ENCODE measurements at regions not wholly inside any gene's neighbourhood (a gene's known extent, or its start where the extent isn't known, plus 50 kb on each side); places are given as distances from the start of the nearest gene placed in this dataset.

DNA sequence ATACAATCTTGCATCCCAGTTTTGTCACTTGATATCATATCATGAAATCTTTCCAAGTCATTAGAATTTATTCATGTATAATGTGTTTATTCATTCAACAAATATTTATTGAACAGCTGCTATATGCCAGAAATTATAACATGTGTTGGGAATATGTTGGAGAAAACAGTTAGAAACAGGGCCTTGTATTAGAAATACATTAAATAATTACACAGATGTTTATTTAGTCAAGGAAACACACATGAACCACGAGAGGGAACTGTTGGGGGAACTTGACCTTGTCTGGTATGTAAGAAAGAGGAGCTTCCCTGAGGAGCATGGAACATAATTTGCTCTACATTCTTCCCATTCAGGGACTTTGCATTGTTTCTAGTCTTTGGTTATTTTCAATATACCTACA lies 191.7 kb upstream of the FRMD6 start:
- no peaks in the 10 kb centered on the region for H3K79me2 ChIP-seq (ENCODE audit: low read depth)
- CTCF ChIA-PET: no interaction called here
- peaks cover 10% of the 10 kb centered on the region for H3K4me1 ChIP-seq (replicated peaks; ENCODE audit: insufficient read depth)
- intact Hi-C loops (cut with micrococcal nuclease; ENCODE audit: unreplicated experiment): no loop called here
- BruUV-seq (replicated peaks): no TSS peak
- H3K27me3 ChIP-seq (ENCODE audit: insufficient read depth, low read depth): no peaks in the 10 kb centered on the region
- no peak overlapping the region for H2AFZ ChIP-seq
- no peaks in the 10 kb centered on the region for H4K20me1 ChIP-seq (ENCODE audit: insufficient read depth)
- no peak overlapping the region for H3K27ac ChIP-seq
- no peaks in the 10 kb centered on the region; the same call in 1 of the 2 replicates for H3K9me3 ChIP-seq (ENCODE audit: insufficient read depth, low read depth)
- H3F3A ChIP-seq (ENCODE audit: insufficient read depth, low read depth): no peaks in the 10 kb centered on the region
- no peak for TF ChIP-seq CTCF (conservative IDR thresholded peaks at IDR 0.05)
- no peak overlapping the region for H3K4me2 ChIP-seq
- DNase-seq: no peak
- peaks cover 4% of the 10 kb centered on the region; the same call in 1 of the 2 replicates for H3K36me3 ChIP-seq (ENCODE audit: low read depth)
- no peak overlapping the region for H3K4me3 ChIP-seq
- POLR2A ChIA-PET (ENCODE audit: unreplicated experiment): no interaction called here
- H3K9me2 ChIP-seq (ENCODE audit: insufficient read depth): no peaks in the 10 kb centered on the region

DNA sequence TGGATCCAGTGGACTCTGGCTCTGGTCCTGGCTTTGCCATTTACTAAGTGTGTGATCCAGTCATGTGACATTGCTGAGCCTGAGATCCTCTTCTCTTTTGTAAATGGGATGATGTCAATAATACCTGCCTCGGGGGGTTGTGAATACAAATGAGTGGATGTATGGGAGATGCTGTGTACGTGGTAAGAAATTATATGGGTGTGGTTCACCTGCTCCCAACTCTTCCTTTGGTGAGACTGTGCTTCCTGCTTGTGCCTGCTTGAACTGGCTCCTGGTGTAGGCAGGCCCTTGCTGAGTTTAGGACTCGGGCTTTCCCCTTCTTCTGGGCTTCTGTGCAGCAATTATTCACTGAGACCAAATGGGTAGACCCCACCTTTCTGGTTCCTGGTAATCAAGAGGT lies 189.5 kb upstream of the FRMD6 start:
- Histone ChIP-seq H3K27ac (no peak overlapping the region), H3K36me3 (ENCODE audit: low read depth) (no peaks in the 10 kb centered on the region), H3K9me3 (ENCODE audit: insufficient read depth, low read depth) (no peaks in the 10 kb centered on the region; the same call in 1 of the 2 replicates), H3K4me1 (replicated peaks; ENCODE audit: insufficient read depth) (peaks cover 10% of the 10 kb centered on the region), H3K79me2 (ENCODE audit: low read depth) (no peaks in the 10 kb centered on the region), H3K9me2 (ENCODE audit: insufficient read depth) (no peaks in the 10 kb centered on the region), H3F3A (ENCODE audit: insufficient read depth, low read depth) (no peaks in the 10 kb centered on the region), H4K20me1 (ENCODE audit: insufficient read depth) (no peaks in the 10 kb centered on the region), H3K27me3 (ENCODE audit: insufficient read depth, low read depth) (no peaks in the 10 kb centered on the region), H3K4me2 (no peak overlapping the region), H3K4me3 (no peak overlapping the region), H2AFZ (no peak overlapping the region)
- BruUV-seq (replicated peaks): no TSS peak
- CTCF ChIA-PET: no interaction called here
- intact Hi-C loops (cut with micrococcal nuclease; ENCODE audit: unreplicated experiment): no loop called here
- POLR2A ChIA-PET (ENCODE audit: unreplicated experiment): no interaction called here
- no peak for TF ChIP-seq CTCF (conservative IDR thresholded peaks at IDR 0.05)
- TF ChIP-seq EZH2 (IDR thresholded peaks at IDR 0.05; ENCODE audit: low read depth): no peak
- DNase-seq: no peak

- no peaks in the 10 kb centered on the region for H3K9me2 ChIP-seq (ENCODE audit: insufficient read depth)
- no peak overlapping the region for H3K4me3 ChIP-seq
- H3K27me3 ChIP-seq (ENCODE audit: insufficient read depth, low read depth): no peaks in the 10 kb centered on the region
- no peaks in the 10 kb centered on the region for H3K79me2 ChIP-seq (ENCODE audit: low read depth)
- H3F3A ChIP-seq (ENCODE audit: insufficient read depth, low read depth): no peaks in the 10 kb centered on the region
- intact Hi-C loops (cut with micrococcal nuclease; ENCODE audit: unreplicated experiment): no loop called here
- TF ChIP-seq EZH2 (IDR thresholded peaks at IDR 0.05; ENCODE audit: low read depth) (no peak), CTCF (conservative IDR thresholded peaks at IDR 0.05) (no peak)
- ChIA-PET POLR2A (ENCODE audit: unreplicated experiment) (no interaction called here), CTCF (no interaction called here)
- H2AFZ ChIP-seq: no peak overlapping the region
- H3K4me1 ChIP-seq (replicated peaks; ENCODE audit: insufficient read depth): peaks cover 10% of the 10 kb centered on the region
- H4K20me1 ChIP-seq (ENCODE audit: insufficient read depth): no peaks in the 10 kb centered on the region
- no peak overlapping the region for H3K4me2 ChIP-seq
- H3K27ac ChIP-seq: no peak overlapping the region
- no peaks in the 10 kb centered on the region for H3K36me3 ChIP-seq (ENCODE audit: low read depth)
- no peaks in the 10 kb centered on the region; the same call in 1 of the 2 replicates for H3K9me3 ChIP-seq (ENCODE audit: insufficient read depth, low read depth)
- BruUV-seq (replicated peaks): no TSS peak
- DNase-seq: no peak
Measured at GRCh38 chr14:51462706-51463105, 189.0 kb upstream of the FRMD6 start.

All from PC-9 (cell line).